GM13976 (cell line): ENCODE measurements at regions not wholly inside any gene's neighbourhood (a gene's known extent, or its start where the extent isn't known, plus 50 kb on each side); places are given as distances from the start of the nearest gene placed in this dataset.

Experiments
- DNase-seq: peaks from one replicate; pipeline ENCODE4 v3.0.0; 2012; ENCODE audit warnings: low spot score
- CTCF ChIP-seq: IDR thresholded peaks from 2 replicates; pipeline ENCODE4 v1.5.1; 2012; ENCODE audit warnings: borderline replicate concordance, mild to moderate bottlenecking; ENCODE audit not compliant: insufficient read depth; ENCODE audit errors: extremely low read depth, missing control alignments, control extremely low read depth
- in situ Hi-C: fragments of 300-500 bp; cut with MboI; formaldehyde crosslinking; loops from one replicate; pipeline ENCODE4 v1.12.0; 2022; ENCODE audit warnings: low sequenced_read_pairs, mixed read lengths, inconsistent platforms; ENCODE audit not compliant: unreplicated experiment

- in situ Hi-C loops, result no loop called here
- no peak for DNase-seq
- no peak for TF ChIP-seq CTCF
These were observed 101.6 kb upstream of the MAP4K3 start for GRCh38 chr2:39538718-39539117.

- in situ Hi-C loops, result no loop called here
- TF ChIP-seq CTCF, result no peak
- no peak for DNase-seq
These were observed 103.3 kb upstream of the MAP4K3 start for GRCh38 chr2:39540414-39540813.

GRCh38 chr2:39541011-39541930 lies 104.2 kb upstream of the MAP4K3 start:
- no peak for TF ChIP-seq CTCF
- in situ Hi-C loops, result no loop called here
- DNase-seq, result peak; percentile 31

GRCh38 chr2:39542523-39542922 lies 105.4 kb upstream of the MAP4K3 start:
- DNase-seq, result no peak
- in situ Hi-C loops, result no loop called here
- no peak for TF ChIP-seq CTCF

- no peak for TF ChIP-seq CTCF
- no peak for DNase-seq
- in situ Hi-C loops, result no loop called here
These were observed 108.9 kb upstream of the MAP4K3 start for GRCh38 chr2:39545957-39546356.

- in situ Hi-C loops, result no loop called here
- no peak for TF ChIP-seq CTCF
- DNase-seq, result no peak
These were observed 109.3 kb upstream of the MAP4K3 start for GRCh38 chr2:39546409-39546808.

GRCh38 chr2:39546937-39547336 lies 109.9 kb upstream of the MAP4K3 start:
- TF ChIP-seq CTCF, result no peak
- no peak for DNase-seq
- in situ Hi-C loops, result no loop called here
